HEK293 (cell line): ENCODE measurements at regions not wholly inside any gene's neighbourhood (a gene's known extent, or its start where the extent isn't known, plus 50 kb on each side); places are given as distances from the start of the nearest gene placed in this dataset.

Experiments used
- CTCF ChIA-PET: fragments of 350-600 bp; formaldehyde crosslinking; extraction: SDS; loops from one replicate; lab custom pipeline; 2021; ENCODE audit warnings: antibody characterized with exemption; lab: Yijun Ruan, JAX
- POLR2A ChIA-PET: fragments of 300-600 bp; formaldehyde crosslinking; extraction: SDS; loops from one replicate; lab custom pipeline; 2020; ENCODE audit warnings: antibody characterized with exemption, inconsistent platforms; lab: Yijun Ruan, JAX
- H3K27ac ChIP-seq: fragments of 200-500 bp; sonication (Bioruptor generic); 2 replicates; pipeline ENCODE4 v1.5.1; 2014; ENCODE audit warnings: low read depth, low read length, control low read depth, inconsistent platforms; ENCODE audit errors: extremely low read depth
- H3K36me3 ChIP-seq, 2 experiments: fragments of 200-500 bp in 1 of 2; sonication (Bioruptor generic) in 1 of 2; 1 replicate in 1 of 2; 2 replicates in 1 of 2; pipeline ENCODE4 v1.5.1; 2014 to 2017; ENCODE audit warnings: inconsistent platforms in 2 of 2, low read length in 2 of 2; ENCODE audit not compliant: control insufficient read depth in 2 of 2, insufficient read depth in 1 of 2
- H3K4me1 ChIP-seq: fragments of 200-500 bp; sonication (Bioruptor generic); 2 replicates; pipeline ENCODE4 v1.5.1; 2014; ENCODE audit warnings: mild to moderate bottlenecking, low read length, inconsistent platforms; ENCODE audit not compliant: control insufficient read depth, insufficient read depth
- H3K4me3 ChIP-seq: 2 replicates; pipeline ENCODE4 v1.5.1; 2011; ENCODE audit warnings: low read depth, mild to moderate bottlenecking, control low read depth, low read length, moderate library complexity
- H3K9me3 ChIP-seq: fragments of 200-500 bp; sonication (Bioruptor generic); 2 replicates; pipeline ENCODE4 v1.5.1; 2014; ENCODE audit warnings: low read depth, low read length, inconsistent platforms; ENCODE audit not compliant: control insufficient read depth, insufficient read depth
- BCL11B ChIP-seq: fragments of 450-650 bp; formaldehyde crosslinking; IDR thresholded peaks from 2 replicates; pipeline ENCODE4 v1.5.1; 2016; ENCODE audit warnings: low read depth, missing biosample characterization, missing genetic modification characterization
- EGR2 ChIP-seq: fragments of 450-650 bp; formaldehyde crosslinking; IDR thresholded peaks from 2 replicates; pipeline ENCODE4 v1.5.1; 2016; ENCODE audit warnings: low read depth, missing biosample characterization, missing genetic modification characterization
- FEZF1 ChIP-seq: fragments of 450-650 bp; formaldehyde crosslinking; IDR thresholded peaks from 2 replicates; pipeline ENCODE4 v1.5.1; 2016; ENCODE audit warnings: missing biosample characterization, missing genetic modification characterization
- MZF1 ChIP-seq: fragments of 450-650 bp; formaldehyde crosslinking; IDR thresholded peaks from 2 replicates; pipeline ENCODE4 v1.5.1; 2017; ENCODE audit warnings: missing biosample characterization, missing genetic modification characterization, borderline replicate concordance
- PRDM1 ChIP-seq: fragments of 450-650 bp; formaldehyde crosslinking; IDR thresholded peaks from 2 replicates; pipeline ENCODE4; 2016; ENCODE audit warnings: missing biosample characterization, missing genetic modification characterization
- SCRT2 ChIP-seq: fragments of 450-650 bp; formaldehyde crosslinking; IDR thresholded peaks from 2 replicates; pipeline ENCODE4 v1.5.1; 2016; ENCODE audit warnings: missing biosample characterization, missing genetic modification characterization
- SP7 ChIP-seq: fragments of 450-650 bp; formaldehyde crosslinking; IDR thresholded peaks from 2 replicates; pipeline ENCODE4 v1.5.1; 2016; ENCODE audit warnings: missing biosample characterization, missing genetic modification characterization
- WT1 ChIP-seq: fragments of 450-650 bp; formaldehyde crosslinking; IDR thresholded peaks from 2 replicates; pipeline ENCODE4 v1.5.1; 2016; ENCODE audit warnings: missing biosample characterization, missing genetic modification characterization
- ZBTB21 ChIP-seq: fragments of 450-650 bp; formaldehyde crosslinking; IDR thresholded peaks from 2 replicates; pipeline ENCODE4 v1.5.1; 2017; ENCODE audit warnings: missing biosample characterization, missing genetic modification characterization
- ZFHX2 ChIP-seq: fragments of 450-650 bp; formaldehyde crosslinking; conservative IDR thresholded peaks from 2 replicates; pipeline ENCODE4 v1.5.1; 2016; ENCODE audit warnings: missing biosample characterization, missing genetic modification characterization
- ZFP69B ChIP-seq: fragments of 450-650 bp; formaldehyde crosslinking; IDR thresholded peaks from 2 replicates; pipeline ENCODE4 v1.5.1; 2016; ENCODE audit warnings: missing biosample characterization, missing genetic modification characterization
- ZNF133 ChIP-seq: fragments of 450-650 bp; formaldehyde crosslinking; IDR thresholded peaks from 2 replicates; pipeline ENCODE4 v1.5.1; 2016; ENCODE audit warnings: missing biosample characterization, missing genetic modification characterization
- ZNF174 ChIP-seq: fragments of 450-650 bp; formaldehyde crosslinking; IDR thresholded peaks from 2 replicates; pipeline ENCODE4 v1.5.0; 2017; ENCODE audit warnings: missing biosample characterization, mild to moderate bottlenecking, missing genetic modification characterization
- ZNF211 ChIP-seq: fragments of 450-650 bp; formaldehyde crosslinking; IDR thresholded peaks from 2 replicates; pipeline ENCODE4 v1.5.1; 2016; ENCODE audit warnings: low read depth, missing biosample characterization, missing genetic modification characterization
- ZNF214 ChIP-seq: fragments of 450-650 bp; formaldehyde crosslinking; IDR thresholded peaks from 2 replicates; pipeline ENCODE4 v1.5.1; 2017; ENCODE audit warnings: missing biosample characterization, mild to moderate bottlenecking, missing genetic modification characterization, borderline replicate concordance
- ZNF366 ChIP-seq: fragments of 450-650 bp; formaldehyde crosslinking; conservative IDR thresholded peaks from 2 replicates; pipeline ENCODE4 v1.5.1; 2016; ENCODE audit warnings: missing biosample characterization, missing genetic modification characterization
- ZNF426 ChIP-seq: fragments of 450-650 bp; formaldehyde crosslinking; IDR thresholded peaks from 2 replicates; pipeline ENCODE4 v1.5.1; 2017; ENCODE audit warnings: missing biosample characterization, missing genetic modification characterization, mild to moderate bottlenecking, inconsistent platforms, moderate library complexity
- ZNF473 ChIP-seq: fragments of 450-650 bp; formaldehyde crosslinking; IDR thresholded peaks from 2 replicates; pipeline ENCODE4 v1.5.1; 2017; ENCODE audit warnings: missing biosample characterization, missing genetic modification characterization
- ZNF571 ChIP-seq: fragments of 450-650 bp; formaldehyde crosslinking; IDR thresholded peaks from 2 replicates; pipeline ENCODE4 v1.5.0; 2017; ENCODE audit warnings: missing biosample characterization, missing genetic modification characterization
- ZNF624 ChIP-seq: fragments of 450-650 bp; formaldehyde crosslinking; IDR thresholded peaks from 2 replicates; pipeline ENCODE4 v1.5.1; 2017; ENCODE audit warnings: missing biosample characterization, missing genetic modification characterization
- ZSCAN30 ChIP-seq: fragments of 450-650 bp; IDR thresholded peaks from 2 replicates; pipeline ENCODE4 v1.5.1; 2018; ENCODE audit warnings: missing biosample characterization, mild to moderate bottlenecking, missing genetic modification characterization, moderate library complexity
- ZXDB ChIP-seq: fragments of 450-650 bp; formaldehyde crosslinking; IDR thresholded peaks from 2 replicates; pipeline ENCODE4 v1.5.1; 2016; ENCODE audit warnings: missing biosample characterization, missing genetic modification characterization
- TF ChIP-seq, protein P1 (sequence below): fragments of 450-650 bp; formaldehyde crosslinking; conservative IDR thresholded peaks from 2 replicates; pipeline ENCODE4 v1.5.1; 2016; ENCODE audit warnings: low read depth, missing biosample characterization, missing genetic modification characterization
- TF ChIP-seq, protein P2 (sequence below): fragments of 450-650 bp; formaldehyde crosslinking; IDR thresholded peaks from 2 replicates; pipeline ENCODE4 v1.5.0; 2017; ENCODE audit warnings: missing biosample characterization, missing genetic modification characterization, borderline replicate concordance
- TF ChIP-seq, protein P3 (sequence below): fragments of 450-650 bp; formaldehyde crosslinking; IDR thresholded peaks from 2 replicates; pipeline ENCODE4 v1.5.1; 2016; ENCODE audit warnings: missing biosample characterization, missing genetic modification characterization, low read depth
- TF ChIP-seq, protein P4 (sequence below): fragments of 450-650 bp; IDR thresholded peaks from 2 replicates; pipeline ENCODE4 v1.5.1; 2018; ENCODE audit warnings: missing biosample characterization, missing genetic modification characterization
- TF ChIP-seq, protein P5 (sequence below): fragments of 450-650 bp; formaldehyde crosslinking; IDR thresholded peaks from 2 replicates; pipeline ENCODE4 v1.5.1; 2016; ENCODE audit warnings: missing biosample characterization, missing genetic modification characterization
- TF ChIP-seq, protein P6 (sequence below): fragments of 450-650 bp; formaldehyde crosslinking; IDR thresholded peaks from 2 replicates; pipeline ENCODE4 v1.5.1; 2016; ENCODE audit warnings: missing biosample characterization, missing genetic modification characterization

DNA sequence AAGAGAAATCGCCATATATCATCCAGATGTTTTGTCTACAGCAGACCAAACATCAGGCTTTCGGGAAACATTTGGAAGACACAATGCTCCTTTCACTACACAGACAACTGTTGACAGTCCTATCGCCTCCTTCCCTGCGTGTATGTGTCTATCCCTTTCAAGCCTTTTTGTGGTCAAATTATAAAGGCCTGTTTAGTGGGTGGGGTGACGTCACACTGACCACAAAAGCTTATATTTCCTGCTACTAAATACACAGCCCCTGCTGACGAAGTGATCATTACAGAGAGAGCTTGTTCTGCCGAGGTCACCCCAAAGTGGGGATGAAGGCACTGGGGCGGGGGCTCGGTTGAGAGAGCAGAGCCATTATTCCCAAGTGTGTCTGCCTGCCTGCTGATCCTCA is 302.7 kb upstream of the TNP1 start:
- H3K4me3 ChIP-seq: no peak overlapping the region
- no peaks in the 10 kb centered on the region for H3K9me3 ChIP-seq
- peaks cover 10% of the 10 kb centered on the region for H3K4me1 ChIP-seq
- ChIA-PET POLR2A (no interaction called here), CTCF (interaction anchor here (0.6 to 1.0 kb wide), 3 partner anchors 8 to 464 kb away, joined by 3 read pairs; no protein-coding TSS in a partner anchor)
- H3K27ac ChIP-seq: peak overlapping the region; percentile 34; the same call in 1 of the 2 replicates
- H3K36me3 ChIP-seq: no peaks in the 10 kb centered on the region
- TF ChIP-seq ZNF473: no peak
- TF ChIP-seq, protein P1, sequence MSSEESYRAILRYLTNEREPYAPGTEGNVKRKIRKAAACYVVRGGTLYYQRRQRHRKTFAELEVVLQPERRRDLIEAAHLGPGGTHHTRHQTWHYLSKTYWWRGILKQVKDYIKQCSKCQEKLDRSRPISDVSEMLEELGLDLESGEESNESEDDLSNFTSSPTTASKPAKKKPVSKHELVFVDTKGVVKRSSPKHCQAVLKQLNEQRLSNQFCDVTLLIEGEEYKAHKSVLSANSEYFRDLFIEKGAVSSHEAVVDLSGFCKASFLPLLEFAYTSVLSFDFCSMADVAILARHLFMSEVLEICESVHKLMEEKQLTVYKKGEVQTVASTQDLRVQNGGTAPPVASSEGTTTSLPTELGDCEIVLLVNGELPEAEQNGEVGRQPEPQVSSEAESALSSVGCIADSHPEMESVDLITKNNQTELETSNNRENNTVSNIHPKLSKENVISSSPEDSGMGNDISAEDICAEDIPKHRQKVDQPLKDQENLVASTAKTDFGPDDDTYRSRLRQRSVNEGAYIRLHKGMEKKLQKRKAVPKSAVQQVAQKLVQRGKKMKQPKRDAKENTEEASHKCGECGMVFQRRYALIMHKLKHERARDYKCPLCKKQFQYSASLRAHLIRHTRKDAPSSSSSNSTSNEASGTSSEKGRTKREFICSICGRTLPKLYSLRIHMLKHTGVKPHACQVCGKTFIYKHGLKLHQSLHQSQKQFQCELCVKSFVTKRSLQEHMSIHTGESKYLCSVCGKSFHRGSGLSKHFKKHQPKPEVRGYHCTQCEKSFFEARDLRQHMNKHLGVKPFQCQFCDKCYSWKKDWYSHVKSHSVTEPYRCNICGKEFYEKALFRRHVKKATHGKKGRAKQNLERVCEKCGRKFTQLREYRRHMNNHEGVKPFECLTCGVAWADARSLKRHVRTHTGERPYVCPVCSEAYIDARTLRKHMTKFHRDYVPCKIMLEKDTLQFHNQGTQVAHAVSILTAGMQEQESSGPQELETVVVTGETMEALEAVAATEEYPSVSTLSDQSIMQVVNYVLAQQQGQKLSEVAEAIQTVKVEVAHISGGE (tag by site-specific recombination): no peak
- TF ChIP-seq, protein P2, sequence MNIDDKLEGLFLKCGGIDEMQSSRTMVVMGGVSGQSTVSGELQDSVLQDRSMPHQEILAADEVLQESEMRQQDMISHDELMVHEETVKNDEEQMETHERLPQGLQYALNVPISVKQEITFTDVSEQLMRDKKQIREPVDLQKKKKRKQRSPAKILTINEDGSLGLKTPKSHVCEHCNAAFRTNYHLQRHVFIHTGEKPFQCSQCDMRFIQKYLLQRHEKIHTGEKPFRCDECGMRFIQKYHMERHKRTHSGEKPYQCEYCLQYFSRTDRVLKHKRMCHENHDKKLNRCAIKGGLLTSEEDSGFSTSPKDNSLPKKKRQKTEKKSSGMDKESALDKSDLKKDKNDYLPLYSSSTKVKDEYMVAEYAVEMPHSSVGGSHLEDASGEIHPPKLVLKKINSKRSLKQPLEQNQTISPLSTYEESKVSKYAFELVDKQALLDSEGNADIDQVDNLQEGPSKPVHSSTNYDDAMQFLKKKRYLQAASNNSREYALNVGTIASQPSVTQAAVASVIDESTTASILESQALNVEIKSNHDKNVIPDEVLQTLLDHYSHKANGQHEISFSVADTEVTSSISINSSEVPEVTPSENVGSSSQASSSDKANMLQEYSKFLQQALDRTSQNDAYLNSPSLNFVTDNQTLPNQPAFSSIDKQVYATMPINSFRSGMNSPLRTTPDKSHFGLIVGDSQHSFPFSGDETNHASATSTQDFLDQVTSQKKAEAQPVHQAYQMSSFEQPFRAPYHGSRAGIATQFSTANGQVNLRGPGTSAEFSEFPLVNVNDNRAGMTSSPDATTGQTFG (tag by site-specific recombination): no peak
- TF ChIP-seq ZNF624: no peak
- no peak for TF ChIP-seq ZFP69B
- TF ChIP-seq ZNF211 (tag by site-specific recombination): no peak
- TF ChIP-seq MZF1 (tag by site-specific recombination): 0 out of 2 replicates have a peak, but pooled peaks have one; percentile 22
- peak; percentile 87 for TF ChIP-seq ZNF366 (tag by site-specific recombination)
- TF ChIP-seq ZFHX2: peak; percentile 76
- no peak for TF ChIP-seq ZNF214 (tag by site-specific recombination)
- TF ChIP-seq, protein P3, sequence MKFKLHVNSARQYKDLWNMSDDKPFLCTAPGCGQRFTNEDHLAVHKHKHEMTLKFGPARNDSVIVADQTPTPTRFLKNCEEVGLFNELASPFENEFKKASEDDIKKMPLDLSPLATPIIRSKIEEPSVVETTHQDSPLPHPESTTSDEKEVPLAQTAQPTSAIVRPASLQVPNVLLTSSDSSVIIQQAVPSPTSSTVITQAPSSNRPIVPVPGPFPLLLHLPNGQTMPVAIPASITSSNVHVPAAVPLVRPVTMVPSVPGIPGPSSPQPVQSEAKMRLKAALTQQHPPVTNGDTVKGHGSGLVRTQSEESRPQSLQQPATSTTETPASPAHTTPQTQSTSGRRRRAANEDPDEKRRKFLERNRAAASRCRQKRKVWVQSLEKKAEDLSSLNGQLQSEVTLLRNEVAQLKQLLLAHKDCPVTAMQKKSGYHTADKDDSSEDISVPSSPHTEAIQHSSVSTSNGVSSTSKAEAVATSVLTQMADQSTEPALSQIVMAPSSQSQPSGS: peak; percentile 95
- peak; percentile 93 for TF ChIP-seq ZBTB21
- TF ChIP-seq ZNF174 (tag by site-specific recombination): no peak
- no peak for TF ChIP-seq ZNF133 (tag by site-specific recombination)
- TF ChIP-seq, protein P4, sequence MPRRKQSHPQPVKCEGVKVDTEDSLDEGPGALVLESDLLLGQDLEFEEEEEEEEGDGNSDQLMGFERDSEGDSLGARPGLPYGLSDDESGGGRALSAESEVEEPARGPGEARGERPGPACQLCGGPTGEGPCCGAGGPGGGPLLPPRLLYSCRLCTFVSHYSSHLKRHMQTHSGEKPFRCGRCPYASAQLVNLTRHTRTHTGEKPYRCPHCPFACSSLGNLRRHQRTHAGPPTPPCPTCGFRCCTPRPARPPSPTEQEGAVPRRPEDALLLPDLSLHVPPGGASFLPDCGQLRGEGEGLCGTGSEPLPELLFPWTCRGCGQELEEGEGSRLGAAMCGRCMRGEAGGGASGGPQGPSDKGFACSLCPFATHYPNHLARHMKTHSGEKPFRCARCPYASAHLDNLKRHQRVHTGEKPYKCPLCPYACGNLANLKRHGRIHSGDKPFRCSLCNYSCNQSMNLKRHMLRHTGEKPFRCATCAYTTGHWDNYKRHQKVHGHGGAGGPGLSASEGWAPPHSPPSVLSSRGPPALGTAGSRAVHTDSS (tag by site-specific recombination): peak; percentile 48; the same call in 1 of the 2 replicates
- TF ChIP-seq, protein P5, sequence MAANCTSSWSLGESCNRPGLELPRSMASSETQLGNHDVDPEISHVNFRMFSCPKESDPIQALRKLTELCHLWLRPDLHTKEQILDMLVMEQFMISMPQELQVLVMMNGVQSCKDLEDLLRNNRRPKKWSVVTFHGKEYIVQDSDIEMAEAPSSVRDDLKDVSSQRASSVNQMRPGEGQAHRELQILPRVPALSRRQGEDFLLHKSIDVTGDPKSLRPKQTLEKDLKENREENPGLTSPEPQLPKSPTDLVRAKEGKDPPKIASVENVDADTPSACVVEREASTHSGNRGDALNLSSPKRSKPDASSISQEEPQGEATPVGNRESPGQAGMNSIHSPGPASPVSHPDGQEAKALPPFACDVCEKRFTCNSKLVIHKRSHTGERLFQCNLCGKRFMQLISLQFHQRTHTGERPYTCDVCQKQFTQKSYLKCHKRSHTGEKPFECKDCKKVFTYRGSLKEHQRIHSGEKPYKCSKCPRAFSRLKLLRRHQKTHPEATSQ (tag by site-specific recombination): no peak
- TF ChIP-seq, protein P6, sequence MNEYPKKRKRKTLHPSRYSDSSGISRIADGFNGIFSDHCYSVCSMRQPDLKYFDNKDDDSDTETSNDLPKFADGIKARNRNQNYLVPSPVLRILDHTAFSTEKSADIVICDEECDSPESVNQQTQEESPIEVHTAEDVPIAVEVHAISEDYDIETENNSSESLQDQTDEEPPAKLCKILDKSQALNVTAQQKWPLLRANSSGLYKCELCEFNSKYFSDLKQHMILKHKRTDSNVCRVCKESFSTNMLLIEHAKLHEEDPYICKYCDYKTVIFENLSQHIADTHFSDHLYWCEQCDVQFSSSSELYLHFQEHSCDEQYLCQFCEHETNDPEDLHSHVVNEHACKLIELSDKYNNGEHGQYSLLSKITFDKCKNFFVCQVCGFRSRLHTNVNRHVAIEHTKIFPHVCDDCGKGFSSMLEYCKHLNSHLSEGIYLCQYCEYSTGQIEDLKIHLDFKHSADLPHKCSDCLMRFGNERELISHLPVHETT (tag by site-specific recombination): peak; percentile 69; the same call in 1 of the 2 replicates
- peak; percentile 81 for TF ChIP-seq ZXDB (tag by site-specific recombination)
- peak; percentile 96 for TF ChIP-seq SCRT2
- TF ChIP-seq SP7 (tag by site-specific recombination): peak; percentile 82
- TF ChIP-seq WT1 (tag by site-specific recombination): peak; percentile 81
- TF ChIP-seq PRDM1: no peak
- TF ChIP-seq EGR2 (tag by site-specific recombination): 0 out of 2 replicates have a peak, but pooled peaks have one; percentile 44
- TF ChIP-seq ZSCAN30 (tag by site-specific recombination): no peak
- TF ChIP-seq ZNF426 (tag by site-specific recombination): no peak
- no peak for TF ChIP-seq ZNF571 (tag by site-specific recombination)
- peak; percentile 92 for TF ChIP-seq FEZF1 (tag by site-specific recombination)
- no peak for TF ChIP-seq BCL11B (tag by site-specific recombination)
